HepG2 (cell line): ENCODE measurements at regions not wholly inside any gene's neighbourhood (a gene's known extent, or its start where the extent isn't known, plus 50 kb on each side); places are given as distances from the start of the nearest gene placed in this dataset.

ENCODE experiments used
- ATAC-seq: fragments of 200-7000 bp; cut with Tn5 transposase; 3 replicates; pipeline ENCODE4 v1.9.1; 2020; ENCODE audit warnings: mild to moderate bottlenecking, moderate library complexity
- BruUV-seq: library from RNA; stranded (reverse); fragments of 400-500 nt; replicated peaks from 2 replicates; lab custom pipeline; 2021; lab: Mats Ljungman, UMichigan
- CTCF ChIA-PET: fragments of 300-600 bp; formaldehyde crosslinking; extraction: SDS; loops from one replicate; lab custom pipeline; 2021; ENCODE audit warnings: low total read pairs, inconsistent platforms, low intra/inter-chr PET ratio; lab: Yijun Ruan, JAX
- POLR2A ChIA-PET: fragments of 350-600 bp; sonication (Branson Sonifier 250); formaldehyde crosslinking; loops from one replicate; lab custom pipeline; 2020; ENCODE audit warnings: antibody characterized with exemption, inconsistent platforms; lab: Yijun Ruan, JAX
- DNase-seq: peaks from one replicate; pipeline ENCODE4 v3.0.0-alpha.2; 2015; ENCODE audit warnings: low spot score
- FAIRE-seq: peaks from 3 replicates; lab custom pipeline; 2011; peaks lifted over from hg19 to GRCh38; lab: Jason Lieb, UNC
- H2AFZ ChIP-seq: one replicate; pipeline ENCODE4 v1.6.1; 2011; ENCODE audit warnings: low read length, inconsistent platforms
- H3K27ac ChIP-seq: fragments of 300-600 bp; 3 replicates; pipeline ENCODE4 v1.8.0; 2011; ENCODE audit warnings: mixed run types, mild to moderate bottlenecking, mixed read lengths, low read length, inconsistent platforms; ENCODE audit not compliant: insufficient read depth; ENCODE audit errors: extremely low read length
- H3K27me3 ChIP-seq, 2 experiments: fragments of 200-600 bp in 1 of 2; 2 replicates in 1 of 2; 3 replicates in 1 of 2; pipeline versions ENCODE4 v1.6.0 to v1.8.0; 2011; ENCODE audit warnings: low read length in 2 of 2, mild to moderate bottlenecking in 2 of 2, moderate library complexity in 2 of 2, inconsistent platforms in 1 of 2; ENCODE audit not compliant: insufficient read depth in 2 of 2, control insufficient read depth in 1 of 2
- H3K36me3 ChIP-seq, 2 experiments: fragments of 200-600 bp in 1 of 2; replicated peaks in 1 of 2; 2 replicates in 1 of 2; 3 replicates in 1 of 2; pipeline versions ENCODE4 v1.5.1 to v1.8.0; 2011; ENCODE audit warnings: low read length in 2 of 2, inconsistent platforms in 1 of 2; ENCODE audit not compliant: insufficient read depth in 2 of 2, control insufficient read depth in 1 of 2
- H3K4me1 ChIP-seq: 2 replicates; pipeline ENCODE4 v1.5.1; 2012; ENCODE audit warnings: low read length, inconsistent platforms; ENCODE audit not compliant: insufficient read depth
- H3K4me2 ChIP-seq: 2 replicates; pipeline ENCODE4 v1.6.0; 2011; ENCODE audit warnings: low read depth, low read length, inconsistent platforms
- H3K4me3 ChIP-seq, 3 experiments: fragments of 200-600 bp in 1 of 3; sonication (generic), shearing (Covaris generic) in 1 of 3; replicated peaks in 1 of 3; 2 replicates each; pipeline ENCODE4 v1.5.1; 2011 to 2016; ENCODE audit warnings: low read length in 3 of 3, inconsistent platforms in 2 of 3, low read depth in 2 of 3, mild to moderate bottlenecking in 2 of 3, control low read depth in 1 of 3, mixed read lengths in 1 of 3; ENCODE audit not compliant: insufficient read depth in 1 of 3
- H3K79me2 ChIP-seq: one replicate; pipeline ENCODE4 v1.6.1; 2011; ENCODE audit warnings: low read length, inconsistent platforms; ENCODE audit not compliant: insufficient read depth
- H3K9ac ChIP-seq: 2 replicates; pipeline ENCODE4 v1.6.0; 2011; ENCODE audit warnings: mild to moderate bottlenecking, low read depth, low read length, inconsistent platforms; ENCODE audit not compliant: insufficient read depth
- H3K9me3 ChIP-seq: 2 replicates; pipeline ENCODE4 v1.5.1; 2012; ENCODE audit warnings: mild to moderate bottlenecking, low read length
- H4K20me1 ChIP-seq: 2 replicates; pipeline ENCODE4 v1.6.0; 2011; ENCODE audit warnings: inconsistent platforms, mild to moderate bottlenecking, low read length, moderate library complexity; ENCODE audit not compliant: insufficient read depth
- CCDC6 ChIP-seq: sonication (generic); formaldehyde crosslinking; IDR thresholded peaks from 2 replicates; pipeline ENCODE4 v1.8.1; 2022; ENCODE audit warnings: mild to moderate bottlenecking, missing genetic modification reagents, moderate library complexity
- EHMT2 ChIP-seq: fragments of 200-600 bp; sonication (generic); IDR thresholded peaks from 2 replicates; pipeline ENCODE4 v1.7.0; 2017; ENCODE audit warnings: antibody characterized with exemption, low read depth, low read length, borderline replicate concordance
- EP300 ChIP-seq, 3 experiments: sonication (generic) in 1 of 3; formaldehyde crosslinking in 1 of 3; IDR thresholded peaks; 2 replicates each; pipeline versions ENCODE4 v1.5.1 to v1.6.1; 2011 to 2020; ENCODE audit warnings: low read depth in 2 of 3, low read length in 2 of 3, borderline replicate concordance in 1 of 3, improper control_type of control experiment in 1 of 3, mild to moderate bottlenecking in 1 of 3, missing genetic modification reagents in 1 of 3, moderate library complexity in 1 of 3
- IRX3 ChIP-seq: sonication (generic); formaldehyde crosslinking; IDR thresholded peaks from 2 replicates; pipeline ENCODE4 v1.8.1; 2023; ENCODE audit warnings: mild to moderate bottlenecking, low read depth, missing genetic modification reagents, borderline replicate concordance
- KLF13 ChIP-seq: sonication (generic); formaldehyde crosslinking; IDR thresholded peaks from 2 replicates; pipeline ENCODE4 v1.4.0; 2020; ENCODE audit warnings: mild to moderate bottlenecking, missing genetic modification reagents
- KLF16 ChIP-seq, 2 experiments: sonication (generic) in 1 of 2; formaldehyde crosslinking in 1 of 2; IDR thresholded peaks; 2 replicates each; pipeline versions ENCODE4 v1.6.1 to v1.8.0; 2016 to 2023; ENCODE audit warnings: missing genetic modification reagents in 2 of 2, missing compliant biosample characterization in 1 of 2
- MAZ ChIP-seq, 2 experiments: sonication (generic) in 1 of 2; formaldehyde crosslinking in 1 of 2; IDR thresholded peaks; 2 replicates each; pipeline versions ENCODE4 v1.5.0 to v1.6.1; 2012 to 2020; ENCODE audit warnings: low read depth in 2 of 2, mild to moderate bottlenecking in 2 of 2, borderline replicate concordance in 1 of 2, improper control_type of control experiment in 1 of 2, low read length in 1 of 2, missing genetic modification reagents in 1 of 2, moderate library complexity in 1 of 2
- SRF ChIP-seq: IDR thresholded peaks from 2 replicates; pipeline ENCODE4 v1.6.1; 2011; ENCODE audit warnings: mild to moderate bottlenecking, low read depth, low read length, moderate library complexity
- ZIK1 ChIP-seq: sonication (generic); formaldehyde crosslinking; IDR thresholded peaks from 2 replicates; pipeline ENCODE4 v1.5.0; 2020; ENCODE audit warnings: mild to moderate bottlenecking, low read depth, missing genetic modification reagents, borderline replicate concordance
- ZNF12 ChIP-seq: sonication (generic); formaldehyde crosslinking; IDR thresholded peaks from 2 replicates; pipeline ENCODE4 v1.5.0; 2020; ENCODE audit warnings: missing genetic modification reagents
- ZNF124 ChIP-seq: sonication (generic); formaldehyde crosslinking; IDR thresholded peaks from 2 replicates; pipeline ENCODE4 v1.4.0; 2020; ENCODE audit warnings: missing genetic modification reagents
- ZNF230 ChIP-seq: sonication (generic); formaldehyde crosslinking; IDR thresholded peaks from 2 replicates; pipeline ENCODE4 v1.4.0; 2020; ENCODE audit warnings: mild to moderate bottlenecking, missing genetic modification reagents
- ZNF282 ChIP-seq: fragments of 450-650 bp; IDR thresholded peaks from 2 replicates; pipeline ENCODE4 v1.6.1; 2018; ENCODE audit not compliant: partially characterized antibody
- ZNF33A ChIP-seq: sonication (generic); formaldehyde crosslinking; IDR thresholded peaks from 2 replicates; pipeline ENCODE4 v1.5.1; 2020; ENCODE audit warnings: missing genetic modification reagents, mild to moderate bottlenecking, moderate library complexity, borderline replicate concordance
- ZNF737 ChIP-seq: sonication (generic); formaldehyde crosslinking; IDR thresholded peaks from 2 replicates; pipeline ENCODE4 v1.5.0; 2020; ENCODE audit warnings: missing genetic modification reagents, mild to moderate bottlenecking, borderline replicate concordance
- WGBS: methylation state at CpG from one replicate; pipeline ENCODE4 v1.1.6; 2017; ENCODE audit warnings: low lambda C conversion rate; 5-methylcytosine and 5-hydroxymethylcytosine counted together
- in situ Hi-C: cut with HindIII; loops from 2 replicates; pipeline ENCODE4 v1.10.0; 2017; ENCODE audit warnings: low pct_unique_long_range_greater_than_20kb; ENCODE audit not compliant: extremely low pct_ligation_motif_present
- intact Hi-C: fragments of 100-400 bp; cut with micrococcal nuclease; formaldehyde crosslinking; loops from one replicate; pipeline ENCODE4 v1.10.0; 2022; ENCODE audit not compliant: unreplicated experiment

GRCh38 chr7:67608806-67609205 is 612.2 kb downstream of the TYW1 start:
- Histone ChIP-seq H3K4me1 (no peaks in the 10 kb centered on the region), H3K27me3 (peaks cover 0 to 4% of the 10 kb centered on the region in 2 experiments; a peak in 2 of 5 replicates), H3K9me3 (peaks cover 10% of the 10 kb centered on the region), H3K36me3 (no peaks in the 10 kb centered on the region), H4K20me1 (no peaks in the 10 kb centered on the region), H3K4me2 (no peak overlapping the region), H3K4me3 (no peak overlapping the region), H3K9ac (no peak overlapping the region), H2AFZ (no peak overlapping the region), H3K79me2 (no peaks in the 10 kb centered on the region), H3K27ac (no peak overlapping the region)
- in situ Hi-C loops, result no loop called here
- ChIA-PET CTCF (no interaction called here), POLR2A (no interaction called here)
- 47% methylated on average over 3 of the region's 3 CpGs for WGBS
- intact Hi-C loops, result loop anchor here (2.0 kb wide), 1 partner anchor 50 kb away; no protein-coding TSS in a partner anchor
- no peak for ATAC-seq
- FAIRE-seq, result no peak
- no peak for DNase-seq
- no TSS peak for BruUV-seq
- TF ChIP-seq ZIK1 (CRISPR knock-in tag), result no peak
- TF ChIP-seq ZNF737, result no peak
- no peak for TF ChIP-seq ZNF282
- no peak for TF ChIP-seq CCDC6 (CRISPR knock-in tag)
- TF ChIP-seq EHMT2, result no peak
- no peak for TF ChIP-seq ZNF33A (CRISPR knock-in tag)
- TF ChIP-seq SRF, result no peak
- TF ChIP-seq ZNF230 (CRISPR knock-in tag), result no peak
- TF ChIP-seq KLF13 (CRISPR knock-in tag), result no peak
- no peak for TF ChIP-seq ZNF12 (CRISPR knock-in tag)
- TF ChIP-seq MAZ (IDR thresholded peaks at IDR 0.05; ENCODE audit: borderline replicate concordance, low read depth, low read length), result no peak
- TF ChIP-seq MAZ (CRISPR knock-in tag; IDR thresholded peaks at IDR 0.05; ENCODE audit: low read depth), result no peak
- TF ChIP-seq IRX3 (CRISPR knock-in tag), result no peak
- TF ChIP-seq ZNF124, result no peak
- TF ChIP-seq EP300 (IDR thresholded peaks at IDR 0.05; ENCODE audit: low read depth in 2 of 2, low read length in 2 of 2), result no peak
- no peak for TF ChIP-seq EP300 (CRISPR knock-in tag; IDR thresholded peaks at IDR 0.05; ENCODE audit: borderline replicate concordance)
- TF ChIP-seq KLF16 (CRISPR knock-in tag; IDR thresholded peaks at IDR 0.05), result no peak
